Bronchial epithelial cell (primary cell): ENCODE measurements at regions not wholly inside any gene's neighbourhood (a gene's known extent, or its start where the extent isn't known, plus 50 kb on each side); places are given as distances from the start of the nearest gene placed in this dataset.

Experiments
- DNase-seq: peaks from one replicate; pipeline ENCODE4 v3.0.0-alpha.2; 2010; ENCODE audit warnings: low read depth
- FAIRE-seq: peaks from 2 replicates; lab custom pipeline; 2011; peaks lifted over from hg19 to GRCh38; lab: Jason Lieb, UNC
- H3K27me3 ChIP-seq: 2 replicates; pipeline ENCODE4 v1.5.1; 2011; ENCODE audit warnings: low read length; ENCODE audit not compliant: control insufficient read depth, insufficient read depth
- H3K36me3 ChIP-seq: 2 replicates; pipeline ENCODE4 v1.5.1; 2011; ENCODE audit warnings: low read length; ENCODE audit not compliant: control insufficient read depth, insufficient read depth
- H3K4me3 ChIP-seq: 2 replicates; pipeline ENCODE4 v1.5.1; 2011; ENCODE audit warnings: mild to moderate bottlenecking, low read depth, low read length, control low read depth
- TF ChIP-seq, protein P1 (sequence below): IDR thresholded peaks from 2 replicates; pipeline ENCODE4 v1.5.1; 2011; ENCODE audit warnings: mild to moderate bottlenecking, moderate library complexity, low read length, control low read depth, inconsistent platforms; ENCODE audit not compliant: insufficient read depth, severe bottlenecking

DNA sequence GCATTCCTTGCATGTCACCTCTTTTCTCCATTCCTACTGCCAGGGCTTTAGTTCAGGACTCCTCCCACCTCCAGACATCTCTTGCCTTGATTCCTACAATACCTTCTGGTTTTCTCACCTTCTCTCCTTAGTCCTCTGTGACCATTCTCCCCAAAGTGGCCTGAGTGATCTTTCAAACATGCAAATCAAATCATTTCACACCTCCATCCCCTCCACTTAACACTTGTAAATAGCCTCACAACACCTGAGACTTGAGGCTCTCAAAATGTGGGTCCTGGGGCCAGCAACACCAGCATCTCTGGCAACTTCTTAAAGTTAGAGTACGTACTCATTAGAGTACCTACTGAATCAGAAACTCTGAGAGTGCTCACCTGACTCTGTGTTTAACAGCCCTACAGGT, 68.4 kb downstream of the RTL9 start:
- no peak overlapping the region for H3K4me3 ChIP-seq
- TF ChIP-seq, protein P1, sequence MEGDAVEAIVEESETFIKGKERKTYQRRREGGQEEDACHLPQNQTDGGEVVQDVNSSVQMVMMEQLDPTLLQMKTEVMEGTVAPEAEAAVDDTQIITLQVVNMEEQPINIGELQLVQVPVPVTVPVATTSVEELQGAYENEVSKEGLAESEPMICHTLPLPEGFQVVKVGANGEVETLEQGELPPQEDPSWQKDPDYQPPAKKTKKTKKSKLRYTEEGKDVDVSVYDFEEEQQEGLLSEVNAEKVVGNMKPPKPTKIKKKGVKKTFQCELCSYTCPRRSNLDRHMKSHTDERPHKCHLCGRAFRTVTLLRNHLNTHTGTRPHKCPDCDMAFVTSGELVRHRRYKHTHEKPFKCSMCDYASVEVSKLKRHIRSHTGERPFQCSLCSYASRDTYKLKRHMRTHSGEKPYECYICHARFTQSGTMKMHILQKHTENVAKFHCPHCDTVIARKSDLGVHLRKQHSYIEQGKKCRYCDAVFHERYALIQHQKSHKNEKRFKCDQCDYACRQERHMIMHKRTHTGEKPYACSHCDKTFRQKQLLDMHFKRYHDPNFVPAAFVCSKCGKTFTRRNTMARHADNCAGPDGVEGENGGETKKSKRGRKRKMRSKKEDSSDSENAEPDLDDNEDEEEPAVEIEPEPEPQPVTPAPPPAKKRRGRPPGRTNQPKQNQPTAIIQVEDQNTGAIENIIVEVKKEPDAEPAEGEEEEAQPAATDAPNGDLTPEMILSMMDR: no peak

DNA sequence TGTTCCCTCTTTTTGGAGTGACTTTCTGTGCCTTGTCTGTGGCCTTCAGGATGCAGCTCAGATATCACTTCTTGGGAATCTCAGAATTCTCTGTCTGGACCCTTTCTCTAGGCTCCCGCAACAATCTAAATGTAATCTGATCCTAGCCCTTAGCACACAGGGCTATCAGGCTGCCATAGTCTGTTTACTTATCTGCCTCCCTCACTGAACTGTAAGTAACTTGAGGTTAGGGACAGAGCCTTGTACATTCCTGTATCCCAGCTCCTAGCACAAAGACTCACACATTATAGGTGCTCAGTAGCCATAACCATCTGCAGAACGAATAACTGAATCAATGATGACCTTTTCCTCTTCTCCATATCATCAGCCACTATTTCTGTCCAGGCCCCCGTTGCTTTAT, 69.5 kb downstream of the RTL9 start:
- H3K27me3 ChIP-seq: no peaks in the 10 kb centered on the region
- TF ChIP-seq, protein P1: no peak
- FAIRE-seq (no peak), DNase-seq (no peak)
- H3K36me3 ChIP-seq: no peaks in the 10 kb centered on the region
- H3K4me3 ChIP-seq: no peak overlapping the region

More for the DNA sequence above, 68.4 kb downstream of the RTL9 start:
- Histone ChIP-seq H3K36me3 (no peaks in the 10 kb centered on the region), H3K27me3 (no peaks in the 10 kb centered on the region)
- peak; percentile 23 for FAIRE-seq
- no peak for DNase-seq

DNA sequence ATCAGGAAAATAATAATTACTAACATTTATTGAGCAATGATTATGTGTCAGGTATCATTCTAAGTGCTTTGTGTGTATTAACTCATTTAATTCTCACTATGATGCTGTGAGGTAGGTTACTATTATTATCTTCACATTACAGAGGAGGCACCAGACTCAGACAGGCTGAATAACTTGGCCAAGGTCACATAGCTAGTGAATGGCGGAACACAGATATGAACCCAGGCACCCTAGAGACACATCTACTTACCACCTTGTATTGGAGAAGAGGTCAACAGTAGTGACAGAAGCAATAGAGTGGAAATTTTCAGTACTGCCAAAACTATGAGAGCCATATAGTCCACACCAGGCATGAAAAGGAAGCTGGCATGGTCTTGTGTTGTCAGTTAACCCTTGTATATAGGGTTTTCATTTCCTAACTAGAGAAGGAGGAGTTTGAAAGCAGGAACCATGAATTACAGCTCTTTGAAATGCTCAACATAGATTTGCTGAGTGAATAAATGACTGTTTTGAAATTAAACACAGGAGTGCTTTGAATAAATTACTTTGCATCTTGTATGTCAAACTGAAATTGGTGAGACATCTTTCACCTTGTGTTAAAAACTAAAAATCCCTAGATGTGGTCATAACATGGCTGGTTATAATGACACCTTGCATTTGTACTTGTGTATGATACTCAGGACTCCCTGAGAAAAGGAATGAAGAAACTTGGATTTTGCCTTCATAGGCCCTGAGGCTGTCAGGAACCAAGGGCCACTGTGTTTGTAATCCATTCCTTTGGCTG, 71.8 kb downstream of the RTL9 start:
- H3K36me3 ChIP-seq: no peaks in the 10 kb centered on the region
- H3K4me3 ChIP-seq: no peak overlapping the region
- FAIRE-seq (no peak), DNase-seq (no peak)
- no peaks in the 10 kb centered on the region for H3K27me3 ChIP-seq
- TF ChIP-seq, protein P1: no peak

DNA sequence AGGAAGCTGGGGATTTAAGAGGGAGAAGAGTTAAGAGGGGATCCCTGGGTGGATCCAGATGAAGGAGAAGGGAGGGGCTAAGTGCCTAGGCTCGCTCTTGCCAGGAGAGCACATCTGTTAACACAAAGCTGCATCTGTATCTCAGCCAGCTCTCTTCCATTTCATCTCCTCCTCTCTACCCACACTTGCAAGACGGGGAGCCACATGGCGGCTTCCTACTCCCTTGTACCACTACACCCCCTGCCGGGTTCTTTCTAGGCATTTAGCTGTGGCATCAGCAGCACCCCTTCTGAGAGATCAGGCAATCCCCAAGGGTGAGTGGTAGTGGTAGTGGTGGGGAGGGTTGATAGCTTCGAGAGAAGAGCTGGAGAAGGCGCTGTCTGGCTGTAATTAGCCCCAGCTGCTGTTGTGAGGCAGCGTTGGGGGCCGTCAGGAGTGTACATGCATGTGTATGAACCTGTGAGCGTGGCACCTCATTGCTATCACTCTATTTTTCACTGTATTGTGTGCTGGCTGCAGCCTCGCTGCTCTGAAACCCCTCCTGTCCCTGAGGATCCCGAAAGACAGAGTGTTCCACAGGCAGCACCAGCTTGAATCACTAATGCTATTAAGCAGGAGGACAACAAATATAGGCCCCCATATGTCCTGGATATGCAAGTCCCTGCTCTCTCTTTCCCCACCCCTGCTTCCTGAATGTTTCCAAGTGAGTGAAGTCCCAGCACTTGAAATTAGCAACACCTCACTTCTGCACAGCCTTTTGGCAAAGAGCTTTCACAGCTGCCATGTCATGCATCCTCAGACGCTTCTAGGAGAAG, 73.7 kb downstream of the RTL9 start:
- TF ChIP-seq, protein P1: no peak
- Histone ChIP-seq H3K36me3 (no peaks in the 10 kb centered on the region), H3K27me3 (no peaks in the 10 kb centered on the region), H3K4me3 (no peak overlapping the region)
- DNase-seq (no peak), FAIRE-seq (no peak)

DNA sequence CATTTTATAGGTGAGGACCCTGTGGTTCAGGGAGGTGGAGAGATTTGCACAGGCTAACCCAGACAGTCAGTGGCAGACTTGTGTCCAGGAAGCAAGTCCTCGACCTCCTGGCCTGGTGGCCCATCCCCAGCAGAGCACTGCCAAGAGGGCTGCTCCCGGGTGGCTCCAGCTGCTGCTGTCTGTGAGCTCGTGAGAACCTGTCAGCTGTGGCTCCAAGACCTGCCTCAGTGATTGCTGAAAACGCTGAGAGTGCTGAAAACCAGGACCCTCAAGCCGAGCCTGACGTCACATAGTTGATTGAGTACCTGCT, 74.2 kb downstream of the RTL9 start:
- no peaks in the 10 kb centered on the region for H3K36me3 ChIP-seq
- no peak for DNase-seq
- no peaks in the 10 kb centered on the region for H3K27me3 ChIP-seq
- FAIRE-seq: no peak
- TF ChIP-seq, protein P1: no peak
- H3K4me3 ChIP-seq: no peak overlapping the region
